NCI-H1436 (cell line): ENCODE measurements at regions not wholly inside any gene's neighbourhood (a gene's known extent, or its start where the extent isn't known, plus 50 kb on each side); places are given as distances from the start of the nearest gene placed in this dataset.

Experiments used
- DNase-seq: peaks from one replicate; lab custom pipeline; 2025; lab: John Stamatoyannopoulos, UW

DNA sequence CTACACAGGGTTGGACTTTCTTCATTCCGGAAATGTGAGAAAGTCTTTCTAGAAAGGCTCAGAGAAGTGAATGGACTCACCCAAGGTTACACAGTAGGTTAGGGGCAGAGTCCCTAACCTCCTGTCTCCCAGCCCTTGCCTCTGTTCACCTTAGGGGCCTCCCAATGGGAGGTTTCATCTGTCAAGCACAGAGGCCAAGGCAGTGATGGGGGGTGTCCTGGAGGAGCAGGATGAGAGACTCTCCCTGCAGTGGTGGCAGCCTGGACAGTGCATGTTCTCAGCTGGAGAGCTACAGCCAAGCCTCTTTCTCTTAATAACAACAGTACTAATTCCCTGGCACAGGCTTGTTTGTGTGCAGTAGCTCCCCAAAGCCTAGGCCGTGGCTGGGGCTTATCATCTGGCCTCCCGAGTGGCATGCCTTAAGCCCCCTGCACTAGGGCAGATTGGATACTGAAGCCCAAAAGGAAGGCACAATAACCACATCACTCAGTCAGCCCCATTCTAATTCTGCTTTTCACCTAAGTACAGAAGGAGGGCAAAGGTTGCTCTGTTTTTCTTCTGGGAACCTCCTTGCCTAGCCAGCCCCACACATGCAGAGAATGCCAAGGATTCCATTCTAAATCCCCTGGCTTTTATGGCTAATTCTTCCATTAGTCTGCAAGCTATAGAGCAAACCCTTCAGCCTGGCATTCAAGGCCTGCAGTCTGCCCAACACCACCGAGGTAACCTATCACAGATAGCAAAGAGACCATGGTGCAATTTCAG, 50.2 kb upstream of the XPA start:
- DNase-seq = no peak

DNA sequence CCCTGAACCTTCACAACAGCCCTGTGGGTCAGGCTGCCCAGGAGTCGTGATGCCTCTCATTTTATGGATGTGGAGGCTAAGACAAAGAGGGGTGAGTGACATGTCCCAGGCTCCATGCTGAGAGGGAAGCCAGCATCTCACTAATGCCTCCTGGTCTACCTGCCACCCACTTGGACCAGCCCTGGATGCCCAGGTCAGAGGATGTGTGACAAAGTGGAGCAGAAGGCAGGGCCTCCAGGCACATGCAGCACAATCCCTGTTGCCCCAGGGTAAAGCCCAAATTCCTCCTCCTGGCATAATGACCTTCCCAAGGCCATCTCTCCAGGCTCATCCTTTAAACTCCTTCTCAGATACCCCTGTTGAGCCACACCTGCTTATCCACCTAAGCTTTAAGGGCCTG, 51.4 kb upstream of the XPA start:
- no peak for DNase-seq

DNA sequence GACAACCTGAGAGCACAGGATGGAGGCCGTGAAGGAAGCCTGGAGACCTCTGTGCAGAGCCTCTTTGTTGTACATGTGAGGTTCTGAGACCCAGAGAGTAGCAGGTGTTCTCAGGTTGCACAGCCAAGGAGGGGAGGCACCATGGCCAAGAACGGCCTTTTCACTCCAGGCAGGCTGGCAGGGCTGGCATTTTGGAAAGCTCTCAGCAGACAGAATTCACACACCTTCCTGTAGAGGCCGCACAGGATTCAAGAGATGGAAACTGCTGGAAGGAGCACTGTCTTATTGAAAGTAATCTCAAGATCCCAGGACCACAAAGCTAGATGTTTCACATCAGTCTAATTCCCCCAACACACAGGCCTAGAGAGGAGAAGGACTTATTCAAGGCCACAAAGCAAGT, 52.8 kb upstream of the XPA start:
- no peak for DNase-seq

DNA sequence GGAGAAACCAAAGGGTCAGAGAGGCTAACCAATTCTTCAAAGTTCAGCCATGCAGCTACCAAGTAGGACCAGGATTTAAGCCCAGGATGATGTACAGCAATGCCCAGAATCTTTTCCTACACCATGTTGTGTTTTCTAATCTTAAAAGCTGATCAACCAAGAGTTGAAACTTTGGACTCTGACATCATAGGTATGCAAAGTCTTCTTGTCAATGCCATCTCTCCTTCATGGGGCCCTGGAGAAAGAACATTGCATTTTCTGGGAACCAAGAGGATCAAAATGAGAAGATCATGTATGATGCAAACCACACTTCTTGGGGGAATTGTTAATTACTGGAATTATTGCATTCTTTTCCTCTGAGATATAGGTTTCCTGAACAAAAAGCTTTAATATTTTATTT, 54.4 kb upstream of the XPA start:
- no peak for DNase-seq

DNA sequence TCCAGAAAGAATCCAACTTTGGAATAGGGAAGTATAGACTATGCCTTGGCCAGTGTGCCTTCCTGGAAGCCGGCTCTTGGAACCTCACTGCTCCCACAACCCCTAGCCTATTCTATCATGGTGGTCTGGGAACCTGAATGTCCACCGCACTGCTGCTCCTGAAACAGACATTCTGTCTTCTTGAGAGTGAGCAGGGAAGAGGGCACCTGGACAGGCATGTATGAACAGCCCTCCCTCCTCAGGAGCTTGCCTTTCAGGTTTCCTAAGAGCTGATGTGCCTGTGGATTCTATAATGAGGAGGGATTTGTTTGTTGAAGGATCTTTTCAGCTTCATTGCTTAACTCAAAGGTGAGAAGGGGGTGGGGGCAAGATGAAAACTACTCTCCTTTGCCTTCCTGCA, 55.1 kb upstream of the XPA start:
- no peak for DNase-seq

DNA sequence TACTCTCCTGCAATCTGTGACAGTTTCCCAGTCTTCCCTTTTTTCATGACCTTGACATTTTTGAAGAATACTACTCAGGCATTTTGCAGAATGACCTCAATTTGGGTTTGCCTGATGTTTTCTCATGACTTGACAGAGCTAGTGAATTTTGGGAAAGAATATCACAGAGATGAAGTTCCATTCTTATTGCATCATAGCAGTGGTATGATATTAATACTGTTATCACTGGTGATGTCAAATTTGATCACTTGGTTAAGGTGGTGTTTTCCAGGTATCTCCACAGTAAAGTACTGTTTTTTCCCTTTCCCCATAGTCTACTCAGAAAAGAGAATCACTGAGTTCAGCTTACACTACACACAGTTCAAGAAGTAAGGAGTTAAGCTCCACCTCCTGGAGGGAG, 56.2 kb upstream of the XPA start:
- no peak for DNase-seq

DNA sequence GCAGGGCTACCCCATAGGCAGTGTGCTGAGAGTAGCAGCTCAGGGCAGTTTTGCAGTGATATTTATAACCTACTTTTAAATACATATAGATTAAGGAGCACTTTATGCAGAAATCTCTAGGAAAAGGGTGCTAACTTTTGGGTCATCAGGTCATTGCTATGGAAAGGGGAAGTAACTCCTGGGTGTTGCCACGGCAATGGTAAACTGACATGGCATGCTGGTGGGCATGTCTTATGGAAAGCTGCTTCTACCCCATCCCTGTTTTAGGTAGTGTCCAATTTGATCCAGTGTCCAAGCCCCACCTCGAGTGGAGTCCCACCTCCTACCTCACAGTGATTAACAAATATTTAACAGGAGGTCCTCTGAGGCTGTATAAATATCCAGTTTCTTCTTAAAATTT, 56.8 kb upstream of the XPA start:
- DNase-seq = no peak

DNA sequence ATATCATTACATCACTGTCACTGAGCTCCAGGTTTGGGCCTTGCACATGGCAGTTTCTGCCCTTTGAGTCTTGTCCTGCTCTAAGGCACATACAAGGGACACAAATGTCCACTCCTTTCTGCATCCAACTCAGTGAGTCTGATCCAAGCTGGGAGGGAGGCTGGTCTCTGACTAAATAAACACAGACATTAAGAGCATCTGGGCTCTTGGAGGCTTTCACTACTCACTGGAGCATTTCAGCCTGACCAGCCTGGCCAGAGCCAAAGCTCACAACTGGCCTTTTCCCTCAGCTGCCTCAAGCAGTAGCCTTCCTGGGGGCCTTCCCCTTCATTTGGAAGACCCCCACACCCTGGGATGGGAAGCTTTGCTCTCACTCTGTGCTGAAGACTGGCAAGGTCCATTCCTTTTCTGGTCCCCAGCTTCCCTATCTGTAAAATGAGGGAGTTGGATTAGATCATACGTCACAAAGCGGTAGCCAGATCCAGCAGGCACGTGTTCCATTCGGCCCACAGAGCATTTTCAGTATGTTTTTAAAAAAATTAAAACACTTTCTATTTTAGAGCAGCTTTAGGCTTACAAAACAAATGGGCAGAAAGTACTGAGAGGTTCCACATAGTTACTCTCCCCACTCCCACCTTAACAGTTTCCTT, 58.6 kb upstream of the XPA start:
- DNase-seq = no peak

DNA sequence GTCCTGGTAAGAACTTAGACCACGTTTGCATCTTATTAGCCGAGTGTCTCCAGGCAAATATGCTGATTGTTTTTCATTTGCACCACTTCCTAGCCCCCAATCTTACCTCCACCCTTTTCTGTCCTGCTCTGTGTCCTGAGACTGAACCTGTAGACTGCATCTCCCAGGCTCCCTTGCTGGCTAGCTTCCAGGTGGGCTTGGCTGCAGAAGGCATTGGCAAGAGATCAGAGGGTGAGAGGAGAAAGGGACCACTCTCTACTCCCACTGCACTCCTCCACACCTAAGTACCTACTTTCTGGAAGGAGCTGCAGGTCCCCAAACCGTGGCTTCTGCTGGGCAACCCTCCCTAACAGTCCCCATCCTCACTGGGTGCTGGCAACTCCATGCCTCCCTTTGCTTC, 59.9 kb upstream of the XPA start:
- no peak for DNase-seq

DNA sequence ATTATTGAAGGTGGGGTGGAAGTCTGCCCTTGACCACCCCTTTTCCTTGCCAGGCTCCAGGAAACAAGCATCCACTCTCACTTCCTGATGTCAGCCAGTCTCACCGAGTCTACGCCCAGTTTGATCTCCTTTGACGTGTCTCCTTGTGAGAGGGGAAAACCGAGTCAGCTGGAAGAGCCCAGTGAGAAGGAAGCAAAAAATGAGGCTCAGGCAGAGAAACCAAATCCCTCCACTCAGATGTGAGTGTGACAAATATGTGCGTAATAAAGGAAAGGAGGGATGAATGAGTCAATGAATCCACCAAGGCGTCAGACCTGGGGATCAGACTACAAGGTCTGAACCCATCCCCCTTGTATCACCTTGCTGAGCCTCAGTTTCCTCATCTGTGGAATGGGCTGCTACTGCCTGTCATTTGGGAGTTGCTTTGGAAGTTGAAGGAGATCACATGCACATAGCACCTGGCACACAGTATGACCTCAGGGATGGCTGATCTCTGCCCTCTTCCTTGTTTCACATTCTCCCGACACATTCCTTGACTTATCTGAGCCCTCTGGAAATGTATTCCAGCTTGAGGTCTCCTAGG, 61.3 kb upstream of the XPA start:
- no peak for DNase-seq

DNA sequence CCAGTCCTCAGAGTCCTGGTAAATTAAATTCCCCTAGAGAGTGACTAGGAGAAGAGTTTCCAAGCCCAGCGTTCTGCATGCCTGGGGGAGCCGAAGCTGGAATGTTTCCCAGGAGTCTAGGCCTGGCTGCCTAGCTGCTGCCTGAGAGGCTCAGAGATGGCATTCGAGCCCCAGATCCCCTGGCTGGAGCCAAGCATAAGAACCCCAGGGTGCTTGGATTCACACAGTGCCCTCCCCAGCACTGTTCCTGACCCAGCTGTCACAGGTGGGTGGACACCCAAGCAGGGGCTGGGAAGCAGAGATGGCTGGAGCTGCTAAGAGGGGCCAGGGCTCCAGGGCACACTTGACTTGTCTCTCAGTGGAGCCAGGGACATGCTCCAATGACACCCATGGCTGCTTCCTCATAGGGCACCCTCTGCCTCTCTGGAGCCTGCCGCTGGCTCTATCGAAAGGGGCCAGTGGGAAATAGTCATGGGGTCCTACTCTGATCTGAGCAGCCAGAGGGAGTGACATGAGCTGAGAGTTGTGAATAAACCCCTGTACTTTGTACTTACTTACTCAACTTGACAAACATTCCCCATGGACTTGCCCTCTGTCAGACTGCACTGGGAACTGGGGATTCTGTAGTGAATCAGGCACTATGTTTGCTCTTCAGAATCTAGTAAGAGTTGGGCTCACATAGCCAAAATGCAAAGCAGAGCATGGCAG, 62.6 kb upstream of the XPA start:
- DNase-seq = no peak

DNA sequence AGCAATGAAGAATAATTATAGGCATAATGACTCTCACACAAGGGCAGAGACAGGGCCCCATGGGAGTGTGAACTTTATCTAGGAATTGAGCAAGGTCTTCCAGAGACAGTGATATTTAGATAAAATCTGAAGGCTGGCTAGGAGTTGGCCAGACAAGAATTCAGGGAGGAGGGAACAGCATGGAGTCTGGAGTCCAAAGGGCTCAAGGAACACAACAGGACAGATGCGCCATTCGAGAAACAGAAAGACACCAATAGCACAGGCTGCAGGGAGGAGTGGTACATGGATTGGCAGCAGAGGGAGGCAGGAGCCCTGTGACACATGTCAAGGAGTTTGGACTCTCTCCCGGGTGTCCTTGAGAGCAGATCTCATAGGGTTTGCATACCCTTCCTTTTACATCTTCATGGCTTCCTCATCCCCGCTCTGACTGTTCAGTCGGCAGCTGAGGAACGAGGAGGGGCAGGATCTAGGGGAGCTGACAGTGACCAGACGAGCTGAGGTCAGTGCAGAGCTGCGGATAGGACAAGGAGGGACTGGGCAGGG, 64.0 kb upstream of the XPA start:
- no peak for DNase-seq

DNA sequence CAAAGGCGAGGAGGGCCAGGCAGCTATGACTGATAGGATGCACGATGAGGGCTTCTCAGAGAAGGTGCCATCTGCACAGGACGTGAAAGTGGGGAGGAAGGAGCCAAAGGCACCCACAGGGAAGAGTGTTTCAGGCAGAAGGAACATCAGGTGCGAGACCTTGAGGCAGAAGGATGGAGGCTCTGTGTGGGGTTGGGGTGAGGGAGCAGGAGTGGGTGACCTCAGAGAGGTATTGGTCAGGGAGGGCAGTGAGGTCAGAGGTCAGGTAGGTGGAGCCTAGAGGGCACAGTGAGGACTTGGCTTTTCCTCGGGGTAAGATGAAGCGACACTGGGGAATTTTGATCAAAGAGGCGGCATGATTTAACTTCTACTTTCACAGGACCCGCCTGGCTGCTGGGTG, 64.7 kb upstream of the XPA start:
- no peak for DNase-seq

DNA sequence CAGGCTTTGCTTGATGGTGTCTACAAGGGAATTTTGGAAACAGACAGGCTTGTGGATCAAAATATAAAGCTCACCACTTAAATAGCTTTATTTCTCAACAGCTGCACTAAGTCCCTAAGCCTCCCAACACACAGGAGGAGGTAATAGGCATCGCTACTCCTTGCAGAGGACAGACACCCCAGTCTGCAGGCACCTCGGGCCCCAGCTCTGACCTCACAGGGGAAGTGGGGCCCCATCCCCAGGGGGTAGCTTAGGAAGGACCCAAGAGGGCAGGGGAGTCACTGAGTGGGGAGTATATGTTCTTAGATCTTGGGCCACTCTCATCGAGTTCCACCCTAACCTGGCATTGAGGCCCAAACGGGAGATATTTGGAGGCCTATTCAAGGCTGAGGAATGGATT, 66.7 kb upstream of the XPA start:
- no peak for DNase-seq

DNA sequence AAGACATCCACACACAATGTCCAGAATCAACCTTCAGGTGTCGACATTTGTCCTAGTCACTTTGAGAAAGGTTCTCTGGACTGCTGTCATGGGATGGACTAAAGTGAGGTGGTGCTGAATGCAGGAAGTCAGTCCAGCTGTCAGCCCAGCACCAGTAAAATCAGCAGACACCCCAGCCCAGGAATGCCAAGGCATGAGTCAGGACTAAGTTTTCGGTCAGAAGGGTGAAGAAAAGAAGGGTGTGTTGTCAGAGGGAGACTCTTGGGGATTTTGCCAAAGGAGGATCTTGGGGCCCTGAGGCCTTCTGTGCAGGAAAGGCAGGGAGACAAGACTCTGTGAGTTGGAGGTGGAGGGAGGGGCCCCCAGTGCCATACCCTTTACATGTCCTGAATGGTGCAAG, 69.0 kb upstream of the XPA start:
- DNase-seq = no peak

DNA sequence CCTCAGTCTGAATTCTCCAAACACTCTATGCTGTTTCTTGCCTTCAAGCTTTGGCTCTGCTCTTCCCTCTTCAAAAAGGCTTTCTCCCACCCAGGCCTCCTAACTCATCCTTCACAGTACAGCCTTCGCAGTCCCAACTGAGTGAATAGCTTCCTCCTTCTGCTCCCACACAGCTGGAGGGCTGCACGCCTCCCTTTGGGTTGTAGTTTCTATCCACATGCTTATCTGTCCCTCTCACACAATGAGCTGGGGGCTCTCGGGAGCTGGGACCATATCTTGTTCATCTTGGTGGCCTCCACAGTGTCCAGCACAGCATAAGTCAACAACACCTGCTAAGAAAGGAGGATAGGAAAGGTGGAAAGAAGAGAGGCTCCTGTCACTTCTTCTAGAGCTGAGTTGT, 69.5 kb upstream of the XPA start:
- no peak for DNase-seq

DNA sequence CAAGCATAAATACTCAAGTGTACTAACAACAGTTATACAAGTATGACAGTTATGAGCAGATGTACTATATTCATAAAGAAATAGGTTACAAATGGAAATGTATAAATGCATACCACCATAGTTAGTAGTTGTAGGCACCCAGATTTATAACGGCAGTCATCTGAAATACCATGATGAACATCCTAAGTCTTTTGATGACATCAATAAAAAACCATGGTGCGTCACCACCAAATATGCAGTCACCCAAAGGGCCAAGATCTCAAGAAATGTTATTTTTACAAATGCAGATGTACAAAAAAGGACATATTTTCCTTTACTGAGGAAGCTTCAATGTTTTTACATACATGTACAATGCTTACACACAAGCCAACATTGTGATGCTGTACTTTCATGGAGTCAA, 70.8 kb upstream of the XPA start:
- DNase-seq = no peak

DNA sequence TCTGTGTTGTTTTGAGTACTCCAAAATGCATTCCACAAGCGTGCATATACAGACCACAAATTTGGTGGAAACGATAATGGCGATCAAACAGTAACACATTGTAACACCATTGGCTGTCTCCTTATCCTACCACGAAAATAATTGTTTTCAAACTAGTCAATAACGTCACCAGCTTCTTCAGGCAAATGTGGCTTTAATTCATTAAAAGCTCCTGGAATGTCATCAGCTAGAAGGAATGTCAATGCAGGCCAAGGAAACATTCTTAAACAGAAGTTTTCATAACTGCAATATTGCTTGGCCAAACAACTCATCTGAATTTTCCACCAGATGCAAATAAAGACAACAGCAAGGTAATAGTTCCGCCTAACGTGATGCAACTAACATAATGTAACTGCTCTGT, 71.6 kb upstream of the XPA start:
- no peak for DNase-seq

DNA sequence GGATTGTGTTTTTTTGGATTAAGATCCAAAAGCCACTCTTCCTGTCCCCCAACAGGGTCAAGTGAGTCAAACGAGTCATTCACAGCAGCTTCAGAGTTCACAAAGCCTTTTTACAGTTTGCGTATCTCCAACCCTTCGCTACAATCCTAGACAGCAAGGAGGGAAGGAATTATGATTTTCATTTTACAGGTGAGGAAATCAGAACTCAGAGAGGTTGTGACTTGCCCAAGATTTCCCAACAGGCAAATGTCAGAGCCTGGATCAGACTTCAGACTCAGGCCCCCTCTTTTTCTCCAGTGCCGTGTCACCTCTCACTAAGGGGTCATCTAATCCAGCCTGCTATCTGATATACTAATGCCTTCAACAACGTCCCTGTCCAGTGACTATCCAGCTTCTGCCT, 72.1 kb upstream of the XPA start:
- no peak for DNase-seq

DNA sequence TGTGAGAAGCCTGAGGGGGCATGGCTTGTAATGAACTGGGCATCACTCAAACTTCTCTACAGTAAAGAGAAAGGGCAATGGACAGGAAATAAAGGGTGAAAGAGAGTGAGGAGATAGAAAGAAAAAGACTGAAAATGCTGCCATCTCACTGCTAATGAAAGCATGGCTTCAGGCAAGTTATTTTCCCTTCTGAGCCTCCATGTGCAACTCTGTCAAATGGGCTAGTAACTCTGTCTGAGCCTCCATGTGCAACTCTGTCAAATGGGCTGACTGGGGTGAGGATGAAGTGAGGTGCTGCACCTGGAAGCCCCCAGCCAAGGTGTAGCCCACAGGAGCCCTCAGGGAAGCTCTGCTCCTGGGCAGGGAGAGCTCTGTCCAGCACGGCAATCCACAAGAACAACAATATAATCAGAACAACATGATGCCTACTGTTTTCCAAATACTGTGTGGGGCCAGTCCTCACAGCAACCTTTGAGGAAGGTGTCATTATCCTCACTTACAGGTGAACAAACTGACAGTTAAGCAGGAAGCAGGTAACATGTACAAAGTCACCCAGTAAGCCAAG, 73.8 kb upstream of the XPA start:
- no peak for DNase-seq

DNA sequence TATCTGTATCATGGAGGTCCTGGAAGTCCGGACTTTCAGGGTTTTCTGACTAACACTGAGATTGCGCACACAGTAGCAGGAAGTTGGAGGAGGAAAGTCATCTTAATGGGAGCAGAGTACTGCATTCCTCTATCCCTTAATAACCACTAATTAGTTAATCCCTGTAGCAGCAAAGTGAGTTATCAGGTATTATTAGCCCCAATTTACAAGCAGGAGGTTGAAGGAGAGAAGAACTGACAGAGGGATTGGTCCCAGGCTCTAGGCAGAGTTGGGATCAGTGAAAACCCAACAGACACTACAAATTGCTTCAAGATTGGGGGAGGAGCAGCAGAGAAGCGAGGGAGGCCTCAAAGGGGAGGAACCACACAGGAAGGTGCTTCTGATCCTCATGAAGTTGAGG, 74.5 kb upstream of the XPA start:
- DNase-seq = no peak

DNA sequence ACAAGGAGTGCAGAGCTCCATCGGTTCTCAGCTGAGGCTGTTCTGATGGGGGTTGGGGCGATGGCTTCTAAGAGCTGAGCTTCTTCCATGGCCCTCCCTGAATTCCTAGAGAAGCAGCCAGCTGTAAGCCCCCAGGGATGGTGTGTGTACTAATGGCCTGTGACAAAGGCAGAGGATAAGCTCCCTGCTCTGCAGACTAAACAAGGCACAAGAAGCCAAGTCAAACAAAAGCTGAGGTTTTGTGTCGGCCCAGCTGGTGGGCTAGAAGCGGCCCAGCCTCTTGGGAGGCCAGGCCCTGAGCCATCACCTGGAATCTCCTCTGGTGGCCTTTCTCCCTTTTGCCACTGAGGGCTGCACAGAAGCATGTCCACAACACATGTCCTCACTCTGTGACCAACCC, 75.0 kb upstream of the XPA start:
- no peak for DNase-seq

DNA sequence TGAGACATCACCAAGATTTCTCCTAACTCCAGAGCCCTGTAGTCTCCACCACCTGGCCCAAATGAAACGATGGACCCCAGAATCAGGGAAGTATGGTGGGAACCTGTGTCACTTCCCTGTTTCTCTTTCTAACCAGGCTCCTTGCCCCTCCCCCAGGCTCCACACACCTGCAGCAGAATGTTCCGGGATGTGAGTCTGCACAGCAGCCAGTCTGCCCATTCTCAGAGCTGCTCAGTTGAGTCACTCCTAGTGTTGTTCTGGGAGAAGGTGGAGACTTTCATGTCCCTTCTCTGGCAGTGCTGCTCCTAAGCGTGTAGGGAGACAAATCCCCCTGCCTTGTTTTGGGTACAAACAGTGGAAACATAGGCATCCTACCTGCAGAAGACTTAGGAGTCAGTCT, 76.0 kb upstream of the XPA start:
- DNase-seq = no peak
